Stimulated activated CD4-positive, alpha-beta T cell treated with anti-CD3 and anti-CD28 coated beads, TNF-alpha, amount 100 ng/mL, for 48 hours (primary cell): ENCODE measurements at regions not wholly inside any gene's neighbourhood (a gene's known extent, or its start where the extent isn't known, plus 50 kb on each side); places are given as distances from the start of the nearest gene placed in this dataset.
"Not testable (repeated sequence)": the region's sequence is repeated elsewhere in the genome, so short reads cannot be mapped to it uniquely, and the experiment has no call there.

Source experiments
- DNase-seq, 3 donors: peaks; one replicate each; pipeline ENCODE4 v3.0.0-alpha.2; 2020; ENCODE audit warnings: low read depth in 3 of 3

DNA sequence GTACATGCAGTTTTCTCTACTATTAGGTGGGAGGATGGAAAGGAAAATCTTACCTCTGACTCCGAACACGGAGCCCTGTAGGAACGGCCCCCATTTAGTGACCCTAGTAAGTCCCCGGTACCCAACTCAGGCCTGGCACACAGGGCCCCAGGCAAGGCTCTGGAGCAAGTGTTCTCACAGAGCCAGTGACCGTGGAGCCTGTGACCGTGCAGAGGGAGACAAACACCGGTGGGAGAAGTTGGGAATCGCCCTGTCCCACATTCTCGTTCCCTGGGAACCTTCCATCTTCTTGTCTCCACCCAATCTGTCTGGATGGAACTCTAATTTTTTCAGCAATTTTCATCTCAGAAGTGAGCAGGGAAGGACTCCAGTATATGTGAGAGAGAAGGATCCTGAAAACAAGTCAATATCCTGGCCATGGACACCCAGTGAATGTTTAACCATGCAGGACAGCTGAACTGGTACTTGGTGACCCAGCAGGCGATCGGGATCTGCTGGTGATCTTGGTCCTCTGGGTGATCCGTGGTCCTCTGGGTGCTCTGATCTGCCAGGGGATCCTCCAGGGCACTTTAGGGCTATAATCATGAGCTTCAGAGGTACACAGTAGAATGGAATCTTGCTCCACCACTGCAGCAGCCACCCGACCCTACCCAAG is 348.6 kb upstream of the ID2 start:
- DNase-seq, result no peak

DNA sequence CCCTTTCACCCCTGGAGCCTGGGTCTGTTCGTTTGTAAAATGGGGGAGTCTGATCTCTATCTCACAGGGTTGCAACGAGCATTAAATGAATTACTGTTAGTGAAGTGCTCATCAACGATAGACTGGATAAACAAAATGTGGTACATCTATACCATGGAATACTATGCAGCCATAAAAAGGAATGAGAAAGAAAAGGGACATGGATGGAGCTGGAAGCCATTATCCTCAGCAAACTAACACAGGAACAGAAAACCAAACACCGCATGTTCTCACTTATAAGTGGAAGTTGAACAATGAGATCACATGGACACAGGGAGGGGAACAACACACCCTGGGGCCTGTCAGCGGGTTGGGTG is 348.0 kb upstream of the ID2 start:
- not testable (repeated sequence) for DNase-seq

GRCh38 chr2:8334866-8335325 is 347.0 kb upstream of the ID2 start:
- DNase-seq, result no peak

GRCh38 chr2:8335801-8336200 is 346.1 kb upstream of the ID2 start:
- DNase-seq, result no peak

DNA sequence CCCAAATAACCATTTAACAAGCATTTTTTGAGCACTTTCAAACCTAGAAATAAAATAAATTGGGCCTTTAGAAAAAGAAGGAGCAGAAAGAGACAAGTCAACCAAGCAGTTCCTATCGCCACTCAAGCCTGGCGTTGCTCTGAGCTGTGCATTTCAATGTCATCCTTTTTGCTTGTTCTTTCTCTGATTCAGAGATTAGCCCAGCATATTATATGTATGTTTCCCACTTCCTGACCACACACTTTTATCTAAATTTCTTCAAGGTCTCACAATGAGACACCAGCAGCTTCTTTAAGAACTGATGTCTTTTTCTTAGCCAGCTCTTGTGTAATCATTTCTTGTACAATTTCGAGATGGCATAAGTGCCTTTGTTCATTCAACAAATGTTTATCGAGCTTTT is 344.5 kb upstream of the ID2 start:
- peak in 1 of 3 donors; percentile 8 for DNase-seq

DNA sequence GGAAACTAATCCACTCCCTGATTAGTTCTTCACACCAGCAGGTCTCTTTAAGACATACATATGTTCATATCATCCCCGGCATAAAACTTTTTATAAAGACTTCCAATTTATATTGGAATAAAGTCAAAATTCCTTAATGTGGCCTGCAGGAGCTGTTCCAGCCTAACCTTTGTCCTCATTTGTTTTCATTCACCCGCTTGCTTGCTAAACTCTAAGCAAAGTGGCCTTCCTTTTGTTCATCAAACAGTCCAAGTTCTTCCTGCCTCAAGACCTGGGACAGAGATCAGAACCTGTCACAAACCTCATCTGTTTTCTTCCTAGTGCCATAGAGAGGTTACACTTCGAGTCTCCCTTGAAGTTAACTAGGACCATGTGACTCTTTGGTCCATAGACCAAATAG is 339.4 kb upstream of the ID2 start:
- DNase-seq, result no peak

DNA sequence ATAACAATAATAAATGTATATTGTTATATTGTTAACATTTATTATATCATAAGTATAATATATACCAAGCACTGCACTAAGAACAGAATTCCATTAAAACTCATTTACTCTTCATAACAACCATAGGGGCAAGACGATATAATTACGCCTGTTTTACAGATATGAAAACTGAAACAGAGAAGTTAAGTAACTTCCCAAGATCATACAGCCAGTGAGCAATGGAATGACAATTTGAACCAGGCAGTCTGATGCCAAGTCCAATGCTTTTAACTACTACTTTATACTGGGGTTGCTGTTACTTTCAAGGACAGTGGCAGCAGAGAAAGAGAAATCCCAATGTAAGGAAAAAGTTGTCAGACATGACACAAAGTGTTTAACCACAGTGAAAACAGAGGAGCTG is 338.8 kb upstream of the ID2 start:
- no peak for DNase-seq

DNA sequence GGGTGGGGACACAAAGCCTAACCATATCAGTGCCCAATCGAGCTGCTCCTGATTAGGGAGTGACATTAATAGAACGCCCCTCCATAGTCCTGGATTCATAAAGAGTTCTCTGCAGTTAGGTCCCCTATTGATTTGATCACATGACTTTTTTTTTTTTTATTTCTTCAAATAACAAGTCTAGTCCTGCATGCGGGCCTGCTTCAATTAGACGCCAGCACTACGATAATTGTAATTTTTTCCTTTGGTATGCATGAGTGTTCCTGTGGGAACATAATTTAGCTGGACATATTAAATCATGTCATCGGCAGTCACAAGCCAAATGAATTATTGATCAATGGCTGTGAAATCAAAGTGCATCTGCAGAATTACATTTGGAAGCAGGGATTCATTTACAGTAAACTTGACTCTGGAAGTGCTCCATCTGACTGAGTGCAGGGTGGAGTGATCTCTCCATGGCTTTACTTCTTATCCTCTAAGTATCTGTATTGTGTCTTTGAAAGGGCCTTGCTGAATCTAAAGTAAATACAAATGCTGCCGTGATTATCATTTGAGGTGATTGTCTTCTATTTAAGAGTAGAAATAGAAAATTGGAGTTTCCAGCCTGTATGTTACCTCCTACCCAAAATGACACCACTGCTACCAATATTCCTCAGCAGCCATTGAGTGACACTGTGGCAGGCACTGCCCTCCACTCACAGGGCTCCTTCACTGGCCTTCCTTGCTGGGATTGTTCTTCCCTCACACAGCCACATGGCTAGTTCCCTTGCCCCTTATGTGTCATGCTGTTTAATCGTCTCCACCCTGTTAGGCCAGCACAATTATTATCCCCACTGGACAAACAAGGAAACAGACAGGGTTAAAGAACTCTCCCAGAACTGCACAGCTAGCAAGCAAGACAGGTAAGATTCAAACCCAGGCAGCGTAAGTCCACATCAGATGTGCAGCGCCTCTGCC is 337.4 kb upstream of the ID2 start:
- no peak for DNase-seq

DNA sequence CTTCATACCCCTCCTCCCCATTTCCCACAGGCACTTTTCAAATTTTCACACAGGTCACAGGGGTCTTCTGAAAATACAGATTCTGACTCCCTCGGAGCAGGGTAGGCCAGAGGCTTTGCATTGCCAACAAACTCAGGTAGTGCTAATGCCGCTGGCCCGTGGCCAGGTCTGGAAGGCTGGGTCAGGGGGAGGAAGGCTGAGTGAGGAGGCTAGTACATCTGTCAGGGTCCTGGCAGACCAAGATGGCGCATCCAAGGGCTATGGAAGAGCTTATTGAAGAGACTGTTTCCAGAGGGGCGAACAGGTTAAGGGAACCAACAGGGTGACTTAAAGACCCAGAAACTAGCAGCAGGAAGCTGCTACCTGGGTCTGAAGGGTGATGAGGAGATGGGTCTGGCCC is 336.7 kb upstream of the ID2 start:
- DNase-seq, result no peak

- DNase-seq, result no peak
Observed at GRCh38 chr2:8346208-8346607, 335.6 kb upstream of the ID2 start.

DNA sequence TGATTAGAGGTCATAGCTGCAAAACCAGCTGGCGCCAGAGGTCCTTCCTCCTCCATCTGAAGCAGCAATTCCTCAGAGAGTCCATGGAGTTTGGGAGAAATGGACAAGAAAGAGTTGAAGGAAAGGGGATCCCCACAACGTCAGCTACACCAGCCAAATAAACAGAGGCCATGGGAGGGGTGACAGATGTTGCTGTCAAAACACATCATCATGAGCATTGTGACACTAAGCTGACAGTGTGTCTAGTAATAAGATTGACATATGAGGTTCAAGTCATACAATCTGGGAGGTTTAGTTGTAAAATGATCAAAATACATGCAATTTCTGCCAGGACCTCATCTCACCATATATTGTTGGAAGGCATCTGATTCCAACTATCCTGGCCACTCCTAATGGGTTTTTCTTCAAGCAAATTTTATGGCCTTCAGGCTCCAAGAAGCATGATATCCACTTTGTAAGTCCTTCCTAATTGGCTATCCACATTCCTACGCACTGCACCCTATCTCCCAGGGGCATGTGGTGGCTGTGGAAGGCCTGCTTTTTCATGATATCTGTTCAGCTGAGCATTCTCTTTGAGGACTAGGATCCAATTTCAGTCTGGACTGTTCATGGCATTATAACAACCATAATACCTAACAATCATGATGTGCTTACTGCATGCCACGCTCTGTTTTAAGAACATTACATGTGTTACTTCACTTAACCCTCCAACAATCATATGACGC is 335.0 kb upstream of the ID2 start:
- no peak for DNase-seq

DNA sequence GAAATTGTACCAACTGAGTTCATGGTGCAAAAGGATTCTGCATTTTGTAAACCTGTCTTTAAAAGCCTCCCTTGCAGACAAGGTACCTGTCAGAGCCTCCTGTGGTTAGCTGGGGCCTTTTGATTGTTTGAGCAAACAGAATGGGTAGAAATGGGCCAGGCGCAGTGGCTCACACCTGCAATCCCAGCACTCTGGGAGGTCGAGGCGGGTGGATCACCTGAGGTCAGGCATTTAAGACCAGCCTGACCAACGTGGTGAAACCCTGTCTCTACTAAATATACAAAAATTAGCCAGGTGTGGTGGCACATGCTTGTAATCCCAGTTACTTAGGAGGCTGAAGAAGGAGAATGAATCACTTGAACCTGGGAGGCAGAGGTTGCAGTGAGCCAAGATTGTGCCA is 332.9 kb upstream of the ID2 start:
- DNase-seq, result not testable (repeated sequence)

DNA sequence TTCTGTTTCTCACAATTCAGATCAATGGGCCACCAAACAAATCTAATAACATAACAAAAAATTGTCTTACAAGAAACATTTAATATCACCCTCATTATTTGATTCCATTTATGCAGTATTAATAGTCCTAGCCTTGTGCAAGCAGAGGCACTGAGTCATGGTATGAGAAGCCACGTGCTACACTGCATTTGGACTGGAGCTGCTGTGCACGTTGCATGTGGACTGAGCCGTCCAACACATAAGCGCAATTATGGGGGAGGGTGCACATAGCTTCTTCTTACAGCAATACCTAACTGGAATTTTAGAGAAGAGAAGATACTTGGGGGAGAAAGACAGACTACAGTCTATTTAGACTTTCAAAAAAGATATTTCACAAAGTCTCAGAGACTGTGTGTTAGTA is 329.6 kb upstream of the ID2 start:
- no peak for DNase-seq

DNA sequence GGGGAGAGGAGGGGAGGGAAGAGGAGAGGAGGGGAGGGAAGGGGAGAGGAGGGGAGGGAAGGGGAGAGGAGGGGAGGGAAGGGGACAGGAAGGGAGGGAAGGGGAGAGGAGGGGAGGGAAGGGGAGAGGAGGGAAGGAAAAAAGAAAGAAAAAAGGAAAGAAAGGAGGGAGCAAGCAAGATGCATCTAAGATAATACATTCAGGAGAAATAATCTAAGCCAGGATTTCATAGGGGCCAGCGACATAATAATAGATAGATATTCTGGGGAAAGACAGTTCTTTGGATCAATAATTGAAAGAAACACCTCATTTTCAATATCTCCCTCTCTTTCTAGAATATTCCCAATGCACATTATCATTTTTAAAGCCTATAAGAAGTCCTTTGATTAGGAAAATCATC is 328.9 kb upstream of the ID2 start:
- no peak for DNase-seq

- no peak for DNase-seq
Observed at GRCh38 chr2:8355102-8355859, 326.6 kb upstream of the ID2 start.

- no peak for DNase-seq
Observed at GRCh38 chr2:8357738-8358518, 323.9 kb upstream of the ID2 start.

DNA sequence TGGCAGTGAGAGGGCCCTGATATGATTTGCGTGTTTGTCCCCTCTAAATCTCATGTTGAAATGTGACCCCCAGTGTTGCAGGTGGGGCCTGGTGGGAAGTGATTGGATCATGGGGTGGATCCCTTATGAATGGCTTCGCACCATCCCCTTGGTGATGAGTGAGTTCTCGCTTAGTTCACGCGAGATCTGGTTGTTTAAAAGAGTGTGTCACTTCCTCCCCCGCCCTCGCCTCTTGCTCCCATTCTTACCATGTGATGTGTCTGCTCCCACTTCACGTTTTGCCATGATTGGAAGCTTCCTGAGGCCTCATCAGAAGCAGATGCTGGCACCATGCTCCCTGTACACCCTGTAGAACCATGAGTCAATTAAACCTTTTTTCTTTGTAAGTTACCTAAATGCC is 319.9 kb upstream of the ID2 start:
- DNase-seq, result no peak

DNA sequence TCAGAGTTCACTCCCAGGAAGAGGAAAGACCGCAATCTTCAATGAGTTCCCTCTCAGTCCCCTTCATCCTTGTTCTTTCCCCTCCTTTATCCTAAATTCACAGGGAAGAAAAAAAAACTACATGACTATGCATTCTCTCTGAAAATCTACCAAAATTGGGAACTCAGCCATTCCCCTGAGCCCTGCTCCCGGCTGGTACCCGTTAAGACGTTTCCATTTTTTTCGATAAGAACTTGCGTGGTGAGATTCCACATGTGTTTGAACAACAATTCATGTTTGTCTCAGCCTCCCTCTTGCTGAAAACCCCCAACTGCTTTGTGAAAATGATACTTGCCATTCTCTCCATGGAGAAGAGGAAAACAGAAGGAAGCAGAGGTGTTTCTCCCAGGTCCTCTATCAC is 318.7 kb upstream of the ID2 start:
- DNase-seq, result no peak

GRCh38 chr2:8364668-8365067 is 317.2 kb upstream of the ID2 start:
- DNase-seq, result no peak

DNA sequence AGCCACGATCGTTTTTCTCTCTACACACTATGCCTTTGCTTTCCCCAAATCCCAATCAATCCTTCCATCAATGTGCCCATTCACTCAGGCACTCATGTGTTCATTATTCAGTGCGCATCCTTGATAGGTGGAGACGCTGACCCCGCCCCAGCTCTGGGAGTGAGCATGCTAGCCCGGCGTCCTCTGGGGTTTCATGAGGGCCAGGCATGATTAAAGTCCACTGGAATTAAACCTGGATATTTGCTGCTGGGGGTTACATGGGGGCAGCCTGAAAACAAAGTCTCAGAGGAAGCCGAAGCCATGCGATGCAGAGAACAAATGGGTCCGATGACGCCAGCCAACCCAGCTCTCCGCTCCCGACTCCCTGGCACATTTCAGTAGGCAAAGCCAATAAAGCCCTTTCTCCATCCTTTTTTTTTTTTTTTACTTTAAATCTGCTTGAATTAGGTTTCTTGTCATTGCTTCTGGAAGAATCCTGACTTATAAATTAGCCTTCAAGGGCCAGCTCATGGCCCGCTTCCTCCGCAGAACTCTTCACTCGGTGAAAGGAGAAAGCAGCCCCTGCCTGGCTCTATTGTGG is 316.4 kb upstream of the ID2 start:
- no peak for DNase-seq

GRCh38 chr2:8367833-8368232 is 314.0 kb upstream of the ID2 start:
- DNase-seq, result no peak
